ENCODE measurements at regions not wholly inside any gene's neighbourhood (a gene's known extent, or its start where the extent isn't known, plus 50 kb on each side); places are given as distances from the start of the nearest gene placed in this dataset.

DNA sequence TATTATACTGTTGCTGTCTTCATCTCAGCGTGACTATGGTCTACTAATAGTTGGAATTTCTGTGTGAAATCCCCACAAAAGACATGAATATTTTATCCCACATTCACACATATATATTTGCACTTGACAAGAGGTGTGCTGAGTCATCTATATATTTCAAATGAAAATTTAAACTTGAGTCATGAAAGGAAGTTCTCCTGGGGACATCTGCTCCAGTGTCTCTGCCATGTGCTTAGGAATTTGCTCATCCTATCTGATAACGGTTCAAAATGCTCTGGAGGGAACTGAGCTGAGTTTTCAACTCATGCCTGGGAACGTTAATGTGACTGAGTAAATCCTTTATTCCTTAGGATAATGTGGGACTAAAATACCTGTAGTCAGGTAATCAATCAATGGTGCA, 326.2 kb upstream of the MEX3C start:
- TF ChIP-seq ZNF133 (CRISPR knock-in tag; IDR thresholded peaks at IDR 0.05) (no peak), POLR2A (conservative IDR thresholded peaks at IDR 0.05) (no peak), SREBF2 (CRISPR knock-in tag; IDR thresholded peaks at IDR 0.05) (no peak), ZFP1 (CRISPR knock-in tag; IDR thresholded peaks at IDR 0.05) (no peak), TFAM (CRISPR knock-in tag; conservative IDR thresholded peaks at IDR 0.05) (no peak), POU5F1 (IDR thresholded peaks at IDR 0.05; ENCODE audit: borderline replicate concordance, low read depth, low read length, partially characterized antibody) (no peak)
- TF ChIP-seq, protein P1, sequence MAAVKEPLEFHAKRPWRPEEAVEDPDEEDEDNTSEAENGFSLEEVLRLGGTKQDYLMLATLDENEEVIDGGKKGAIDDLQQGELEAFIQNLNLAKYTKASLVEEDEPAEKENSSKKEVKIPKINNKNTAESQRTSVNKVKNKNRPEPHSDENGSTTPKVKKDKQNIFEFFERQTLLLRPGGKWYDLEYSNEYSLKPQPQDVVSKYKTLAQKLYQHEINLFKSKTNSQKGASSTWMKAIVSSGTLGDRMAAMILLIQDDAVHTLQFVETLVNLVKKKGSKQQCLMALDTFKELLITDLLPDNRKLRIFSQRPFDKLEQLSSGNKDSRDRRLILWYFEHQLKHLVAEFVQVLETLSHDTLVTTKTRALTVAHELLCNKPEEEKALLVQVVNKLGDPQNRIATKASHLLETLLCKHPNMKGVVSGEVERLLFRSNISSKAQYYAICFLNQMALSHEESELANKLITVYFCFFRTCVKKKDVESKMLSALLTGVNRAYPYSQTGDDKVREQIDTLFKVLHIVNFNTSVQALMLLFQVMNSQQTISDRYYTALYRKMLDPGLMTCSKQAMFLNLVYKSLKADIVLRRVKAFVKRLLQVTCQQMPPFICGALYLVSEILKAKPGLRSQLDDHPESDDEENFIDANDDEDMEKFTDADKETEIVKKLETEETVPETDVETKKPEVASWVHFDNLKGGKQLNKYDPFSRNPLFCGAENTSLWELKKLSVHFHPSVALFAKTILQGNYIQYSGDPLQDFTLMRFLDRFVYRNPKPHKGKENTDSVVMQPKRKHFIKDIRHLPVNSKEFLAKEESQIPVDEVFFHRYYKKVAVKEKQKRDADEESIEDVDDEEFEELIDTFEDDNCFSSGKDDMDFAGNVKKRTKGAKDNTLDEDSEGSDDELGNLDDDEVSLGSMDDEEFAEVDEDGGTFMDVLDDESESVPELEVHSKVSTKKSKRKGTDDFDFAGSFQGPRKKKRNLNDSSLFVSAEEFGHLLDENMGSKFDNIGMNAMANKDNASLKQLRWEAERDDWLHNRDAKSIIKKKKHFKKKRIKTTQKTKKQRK (IDR thresholded peaks at IDR 0.05; ENCODE audit: borderline replicate concordance, low read depth, low read length), result no peak
- TF ChIP-seq, protein P2, sequence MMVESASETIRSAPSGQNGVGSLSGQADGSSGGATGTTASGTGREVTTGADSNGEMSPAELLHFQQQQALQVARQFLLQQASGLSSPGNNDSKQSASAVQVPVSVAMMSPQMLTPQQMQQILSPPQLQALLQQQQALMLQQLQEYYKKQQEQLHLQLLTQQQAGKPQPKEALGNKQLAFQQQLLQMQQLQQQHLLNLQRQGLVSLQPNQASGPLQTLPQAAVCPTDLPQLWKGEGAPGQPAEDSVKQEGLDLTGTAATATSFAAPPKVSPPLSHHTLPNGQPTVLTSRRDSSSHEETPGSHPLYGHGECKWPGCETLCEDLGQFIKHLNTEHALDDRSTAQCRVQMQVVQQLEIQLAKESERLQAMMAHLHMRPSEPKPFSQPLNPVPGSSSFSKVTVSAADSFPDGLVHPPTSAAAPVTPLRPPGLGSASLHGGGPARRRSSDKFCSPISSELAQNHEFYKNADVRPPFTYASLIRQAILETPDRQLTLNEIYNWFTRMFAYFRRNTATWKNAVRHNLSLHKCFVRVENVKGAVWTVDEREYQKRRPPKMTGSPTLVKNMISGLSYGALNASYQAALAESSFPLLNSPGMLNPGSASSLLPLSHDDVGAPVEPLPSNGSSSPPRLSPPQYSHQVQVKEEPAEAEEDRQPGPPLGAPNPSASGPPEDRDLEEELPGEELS (CRISPR knock-in tag; IDR thresholded peaks at IDR 0.05; ENCODE audit: borderline replicate concordance), result no peak

Data from K562 (cell line).